ENCODE measurements at regions not wholly inside any gene's neighbourhood (a gene's known extent, or its start where the extent isn't known, plus 50 kb on each side); places are given as distances from the start of the nearest gene placed in this dataset.

DNA sequence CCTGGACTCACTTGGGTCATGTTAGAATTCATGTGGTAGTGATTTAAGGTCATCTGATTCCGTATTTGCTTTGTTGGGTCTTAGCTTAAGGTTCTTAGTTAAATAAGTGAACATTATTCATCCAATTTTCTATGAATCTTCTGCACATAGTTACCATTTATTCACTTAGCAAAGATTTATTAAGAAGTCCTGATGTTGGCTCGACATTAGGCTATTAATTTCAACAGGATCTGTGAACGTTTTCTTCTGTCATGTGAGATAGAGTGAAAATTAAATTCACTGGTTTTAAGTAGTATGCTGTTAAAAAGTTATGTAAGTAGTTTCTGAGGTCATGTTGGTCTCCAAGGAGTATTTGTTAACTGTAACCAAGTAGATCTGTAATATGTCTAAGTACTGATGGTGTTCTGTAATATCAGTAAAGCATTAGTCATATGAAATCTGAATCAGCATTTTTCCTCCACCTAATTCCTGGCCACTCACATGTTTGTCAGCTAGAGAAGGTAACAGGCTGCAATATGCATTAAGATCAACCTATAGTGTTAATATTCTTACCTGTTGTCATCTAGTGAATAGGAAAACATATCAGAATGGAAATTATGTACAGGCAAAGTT is 155.6 kb downstream of the PCDH7 start:
- no peak for DNase-seq

- DNase-seq: no peak
These were observed 159.9 kb downstream of the PCDH7 start for GRCh38 chr4:30879855-30880598.

- no peak for DNase-seq
These were observed 161.8 kb downstream of the PCDH7 start for GRCh38 chr4:30881985-30882384.

- DNase-seq: no peak
These were observed 162.3 kb downstream of the PCDH7 start for GRCh38 chr4:30882443-30882842.

DNA sequence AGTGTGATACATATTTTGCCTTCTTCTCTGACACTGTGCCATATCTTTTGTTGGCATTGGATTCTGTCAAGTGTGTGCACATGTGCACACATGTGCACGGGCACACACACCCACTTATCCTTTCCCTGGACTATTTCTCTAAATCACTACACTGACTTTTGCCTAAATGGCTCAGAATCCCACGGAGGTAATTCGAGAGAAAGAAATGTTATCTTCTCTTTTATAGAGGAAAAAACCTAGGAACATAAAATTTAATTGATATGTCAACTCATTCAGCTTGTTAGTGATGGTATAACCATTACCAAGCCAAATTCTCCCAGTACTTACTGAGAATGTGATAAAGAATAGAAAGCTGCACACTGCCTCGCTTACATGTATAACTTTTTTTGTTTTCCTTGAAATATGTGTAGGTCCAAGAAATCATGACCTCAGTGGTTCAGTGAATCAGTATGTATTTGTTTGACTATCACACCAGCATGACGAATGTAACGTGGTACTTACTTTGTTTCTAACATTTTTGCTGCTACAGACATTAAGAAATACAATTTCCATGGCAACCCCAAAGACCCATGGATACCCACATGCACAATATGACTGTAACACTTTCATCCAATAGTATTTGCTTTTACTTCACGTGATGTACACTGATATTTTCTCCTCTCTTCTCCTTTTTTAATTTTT is 163.0 kb downstream of the PCDH7 start:
- no peak for DNase-seq

- DNase-seq: no peak
These were observed 181.6 kb downstream of the PCDH7 start for GRCh38 chr4:30901461-30902451.

DNA sequence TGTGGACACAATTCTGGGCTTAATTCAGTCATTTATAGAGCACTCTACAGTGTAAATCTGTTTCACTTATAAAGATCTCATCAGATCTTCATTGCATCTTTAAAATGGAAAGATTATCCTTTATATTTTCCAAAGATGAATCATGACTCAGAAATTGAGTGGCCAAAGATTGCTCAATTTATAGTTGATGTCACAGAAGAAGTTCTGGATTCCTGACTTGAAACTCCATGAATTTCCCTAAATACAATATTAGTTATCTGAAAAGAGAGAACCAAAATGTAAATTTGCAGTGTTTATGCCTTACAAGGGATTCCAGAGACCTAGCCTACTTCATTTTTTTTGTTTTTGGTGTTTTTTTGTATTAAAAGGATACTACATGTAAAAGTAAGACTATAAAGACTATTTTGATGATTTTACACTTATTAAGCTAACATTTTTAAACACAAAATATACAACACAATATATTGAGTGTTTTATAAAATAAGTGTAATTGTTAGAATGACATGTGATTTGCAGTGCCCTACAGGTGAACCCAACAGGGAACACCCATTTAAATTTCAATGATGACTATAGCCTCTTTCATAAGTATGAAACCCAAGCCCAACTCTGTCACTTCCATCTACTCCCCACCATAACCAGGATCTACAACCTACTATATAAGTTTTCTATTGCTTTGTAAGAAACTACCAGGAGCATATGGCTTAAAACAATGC is 183.5 kb downstream of the PCDH7 start:
- DNase-seq: no peak

GRCh38 chr4:30904215-30904555 is 184.0 kb downstream of the PCDH7 start:
- no peak for DNase-seq

DNA sequence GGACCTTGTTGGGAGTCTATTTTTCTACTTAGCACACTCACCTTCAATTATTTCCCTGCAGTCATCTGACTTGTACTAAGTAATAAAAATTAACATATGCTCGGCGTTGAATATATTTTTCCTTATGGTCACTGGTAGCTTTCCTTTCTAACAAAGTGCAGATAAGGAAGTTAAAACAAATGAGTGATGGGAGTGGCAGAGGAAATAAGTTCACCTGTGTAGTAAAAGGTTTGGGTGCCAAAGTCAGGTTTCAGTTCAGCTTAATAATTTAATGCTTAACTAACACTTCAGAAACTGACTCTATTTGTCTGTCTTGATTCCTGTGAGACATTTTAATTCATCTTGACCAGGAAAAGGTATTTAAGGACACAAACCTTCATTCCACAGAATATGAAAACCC is 184.4 kb downstream of the PCDH7 start:
- no peak for DNase-seq

GRCh38 chr4:30912098-30912714 is 192.0 kb downstream of the PCDH7 start:
- no peak for DNase-seq

- no peak for DNase-seq
These were observed 196.4 kb downstream of the PCDH7 start for GRCh38 chr4:30916337-30917274.

DNA sequence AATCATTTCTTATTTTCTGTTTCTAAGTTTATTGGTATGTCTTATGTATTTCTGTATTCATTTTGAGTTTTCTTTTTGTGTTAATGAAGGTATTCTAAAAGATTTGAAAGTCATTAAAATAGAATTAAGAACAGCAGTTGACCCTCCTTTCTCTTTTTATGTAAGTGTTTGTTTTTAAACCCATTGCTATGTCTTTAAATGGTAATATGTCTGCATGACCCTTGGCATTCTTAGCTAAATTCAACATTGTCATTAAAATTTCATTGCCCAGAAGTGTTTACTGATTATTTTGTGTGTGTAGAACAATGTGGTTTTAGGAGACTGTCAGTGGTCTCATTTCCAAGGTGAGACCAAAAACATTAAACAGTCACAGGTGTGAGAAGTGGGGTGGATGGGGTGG is 197.8 kb downstream of the PCDH7 start:
- DNase-seq: no peak

GRCh38 chr4:30919458-30919857 is 199.3 kb downstream of the PCDH7 start:
- no peak for DNase-seq

- DNase-seq: no peak
These were observed 199.9 kb downstream of the PCDH7 start for GRCh38 chr4:30920043-30920442.

DNA sequence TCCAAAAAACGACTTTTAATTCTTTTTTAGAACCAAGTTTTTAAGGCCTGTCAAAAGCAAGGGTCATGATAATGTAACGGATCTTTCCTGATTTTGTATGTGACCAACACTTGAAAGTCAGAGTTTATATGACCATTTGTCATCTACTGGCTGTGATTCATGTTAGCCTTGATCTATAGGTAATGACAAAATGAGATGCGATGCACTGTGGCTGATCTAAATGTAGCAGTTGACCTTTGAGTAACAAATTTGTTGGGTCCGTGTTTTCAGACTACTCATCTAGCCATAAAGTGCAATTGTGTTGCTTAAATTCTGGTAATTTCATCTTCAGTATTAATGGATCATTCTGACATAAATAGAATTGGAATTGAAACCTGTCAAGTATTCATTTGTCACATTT is 202.5 kb downstream of the PCDH7 start:
- no peak for DNase-seq

- no peak for DNase-seq
These were observed 204.3 kb downstream of the PCDH7 start for GRCh38 chr4:30924495-30924894.

GRCh38 chr4:30929649-30930048 is 209.5 kb downstream of the PCDH7 start:
- no peak for DNase-seq

DNA sequence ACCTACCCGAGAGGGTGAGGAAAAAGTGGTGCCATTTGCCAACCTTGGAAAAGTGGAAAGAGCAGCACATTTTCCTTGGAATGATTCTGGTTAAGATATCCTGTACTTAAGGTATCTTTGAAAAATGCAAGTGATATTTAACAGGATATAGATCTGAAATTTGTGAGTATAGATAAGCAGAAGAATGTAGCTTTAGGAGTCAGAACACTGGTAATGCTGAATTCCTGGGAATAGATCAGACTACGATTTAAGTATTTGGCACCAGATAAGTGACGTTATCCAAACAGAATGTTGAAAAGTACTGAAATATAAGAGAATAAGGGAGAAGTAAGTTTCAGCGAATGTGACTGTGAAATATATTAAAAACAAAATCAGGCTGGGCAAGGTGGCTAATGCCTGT is 210.1 kb downstream of the PCDH7 start:
- DNase-seq: no peak

DNA sequence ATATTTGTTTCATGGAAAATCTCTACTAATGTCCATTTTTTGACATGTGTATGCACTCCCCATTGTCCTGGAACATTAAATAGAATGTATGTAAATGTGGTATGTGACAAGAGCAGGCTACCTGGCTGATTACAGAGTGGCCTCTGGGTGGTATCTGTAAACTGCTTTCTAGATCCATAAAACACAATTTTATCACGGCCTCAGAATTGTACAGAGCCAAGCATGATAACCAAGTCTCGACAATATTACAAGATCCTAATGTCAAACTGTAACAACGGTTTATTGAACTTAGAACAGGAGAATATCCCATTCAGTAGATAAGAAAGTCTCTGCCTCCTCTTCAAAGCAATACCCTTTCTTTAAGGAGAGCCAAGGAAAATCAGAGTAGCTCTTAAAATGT is 212.4 kb downstream of the PCDH7 start:
- DNase-seq: no peak

GRCh38 chr4:30939069-30939468 is 218.9 kb downstream of the PCDH7 start:
- peak; percentile 17 for DNase-seq

Measured in skin of body (tissue), 1 donor.